Activated CD8-positive, alpha-beta T cell treated with anti-CD3 and anti-CD28 coated beads for 36 hours (primary cell): ENCODE measurements at regions not wholly inside any gene's neighbourhood (a gene's known extent, or its start where the extent isn't known, plus 50 kb on each side); places are given as distances from the start of the nearest gene placed in this dataset.
A peak's percentile ranks its signal among the peaks of the same experiment; 100 is the strongest.
"Not testable (repeated sequence)": the region's sequence is repeated elsewhere in the genome, so short reads cannot be mapped to it uniquely, and the experiment has no call there.

Source experiments
- ATAC-seq: fragments of 200-7000 bp; cut with Tn5 transposase; one replicate; pipeline ENCODE4 v1.10.0; 2021; ENCODE audit warnings: mild to moderate bottlenecking, moderate library complexity
- CTCF ChIA-PET: fragments of 350-600 bp; sonication (Branson Sonifier 250); formaldehyde crosslinking; loops from one replicate; lab custom pipeline; 2021; ENCODE audit warnings: antibody characterized with exemption; lab: Charles Lee
- POLR2A ChIA-PET: fragments of 350-600 bp; sonication (Branson Sonifier 250); formaldehyde crosslinking; loops from one replicate; lab custom pipeline; 2021; ENCODE audit warnings: antibody characterized with exemption; lab: Charles Lee
- DNase-seq: peaks from one replicate; pipeline ENCODE4 v3.0.0-alpha.2; 2020
- H3K27ac Mint-ChIP-seq: one replicate; pipeline ENCODE4 v1.8.0; 2021; ENCODE audit warnings: mild to moderate bottlenecking, mixed read lengths
- H3K27me3 Mint-ChIP-seq: one replicate; pipeline ENCODE4 v1.8.0; 2021; ENCODE audit warnings: mixed read lengths
- H3K36me3 Mint-ChIP-seq: one replicate; pipeline ENCODE4 v1.8.0; 2021; ENCODE audit warnings: low read depth, mixed read lengths
- H3K4me1 Mint-ChIP-seq: one replicate; pipeline ENCODE4 v1.8.0; 2021; ENCODE audit warnings: low read depth, mixed read lengths
- H3K4me3 Mint-ChIP-seq: one replicate; pipeline ENCODE4 v1.8.0; 2021; ENCODE audit warnings: mild to moderate bottlenecking, moderate library complexity, mixed read lengths
- H3K9me3 Mint-ChIP-seq: one replicate; pipeline ENCODE4 v1.8.0; 2021; ENCODE audit warnings: mixed read lengths
- CTCF ChIP-seq: fragments of 200-600 bp; IDR thresholded peaks from one replicate; pipeline ENCODE4 v1.8.0; 2022; ENCODE audit warnings: antibody characterized with exemption, mild to moderate bottlenecking
- intact Hi-C: fragments of 100-400 bp; cut with micrococcal nuclease; formaldehyde crosslinking; loops from one replicate; pipeline ENCODE4 v1.10.0; 2022

- TF ChIP-seq CTCF, result no peak
- H3K4me3 Mint-ChIP-seq, result no peak overlapping the region
- intact Hi-C loops, result no loop called here
- no peaks in the 10 kb centered on the region for H3K9me3 Mint-ChIP-seq
- ChIA-PET CTCF (no interaction called here), POLR2A (no interaction called here)
- DNase-seq (no peak), ATAC-seq (no peak)
- no peak overlapping the region for H3K27ac Mint-ChIP-seq
- H3K4me1 Mint-ChIP-seq, result no peaks in the 10 kb centered on the region
- peaks cover 12% of the 10 kb centered on the region for H3K27me3 Mint-ChIP-seq
- no peaks in the 10 kb centered on the region for H3K36me3 Mint-ChIP-seq
Observed at GRCh38 chr1:30521261-30521865, 202.0 kb downstream of the MATN1 start.

GRCh38 chr1:30520476-30520875, 202.9 kb downstream of the MATN1 start:
- TF ChIP-seq CTCF, result no peak
- intact Hi-C loops, result no loop called here
- Mint-ChIP-seq H3K4me3 (no peak overlapping the region), H3K36me3 (no peaks in the 10 kb centered on the region), H3K27ac (no peak overlapping the region), H3K4me1 (no peaks in the 10 kb centered on the region), H3K9me3 (no peaks in the 10 kb centered on the region), H3K27me3 (peaks cover 11% of the 10 kb centered on the region)
- ChIA-PET POLR2A (no interaction called here), CTCF (no interaction called here)
- ATAC-seq (no peak), DNase-seq (no peak)

- no peak for DNase-seq
- H3K4me3 Mint-ChIP-seq, result no peak overlapping the region
- POLR2A ChIA-PET, result no interaction called here
Observed at GRCh38 chr1:30519201-30519763, 204.1 kb downstream of the MATN1 start.

GRCh38 chr1:30518696-30519095, 204.7 kb downstream of the MATN1 start:
- intact Hi-C loops, result no loop called here
- no peak overlapping the region for H3K4me3 Mint-ChIP-seq
- ChIA-PET CTCF (no interaction called here), POLR2A (no interaction called here)
- no peaks in the 10 kb centered on the region for H3K9me3 Mint-ChIP-seq
- ATAC-seq, result no peak
- DNase-seq, result no peak
- TF ChIP-seq CTCF, result no peak
- peaks cover 11% of the 10 kb centered on the region for H3K27me3 Mint-ChIP-seq
- H3K36me3 Mint-ChIP-seq, result no peaks in the 10 kb centered on the region
- H3K4me1 Mint-ChIP-seq, result no peaks in the 10 kb centered on the region
- no peak overlapping the region for H3K27ac Mint-ChIP-seq

More at GRCh38 chr1:30519201-30519763, 204.1 kb downstream of the MATN1 start:
- ATAC-seq, result no peak
- Mint-ChIP-seq H3K4me1 (no peaks in the 10 kb centered on the region), H3K9me3 (no peaks in the 10 kb centered on the region), H3K27ac (no peak overlapping the region), H3K27me3 (peaks cover 11% of the 10 kb centered on the region), H3K36me3 (no peaks in the 10 kb centered on the region)
- CTCF ChIA-PET, result no interaction called here
- TF ChIP-seq CTCF, result peak; percentile 41
- intact Hi-C loops, result no loop called here

GRCh38 chr1:30518186-30518585, 205.2 kb downstream of the MATN1 start:
- Mint-ChIP-seq H3K4me3 (no peak overlapping the region), H3K4me1 (no peaks in the 10 kb centered on the region), H3K27ac (no peak overlapping the region), H3K9me3 (no peaks in the 10 kb centered on the region), H3K27me3 (peaks cover 11% of the 10 kb centered on the region), H3K36me3 (no peaks in the 10 kb centered on the region)
- DNase-seq (no peak), ATAC-seq (no peak)
- POLR2A ChIA-PET, result no interaction called here
- CTCF ChIA-PET, result no interaction called here
- no peak for TF ChIP-seq CTCF
- intact Hi-C loops, result no loop called here

GRCh38 chr1:30517666-30518065, 205.7 kb downstream of the MATN1 start:
- intact Hi-C loops, H3K27me3 Mint-ChIP-seq, H3K9me3 Mint-ChIP-seq, DNase-seq, H3K36me3 Mint-ChIP-seq, POLR2A ChIA-PET, H3K4me3 Mint-ChIP-seq, H3K4me1 Mint-ChIP-seq, ATAC-seq, CTCF ChIA-PET, H3K27ac Mint-ChIP-seq: not testable (repeated sequence)

- H3K27ac Mint-ChIP-seq, POLR2A ChIA-PET, ATAC-seq, H3K36me3 Mint-ChIP-seq, H3K4me1 Mint-ChIP-seq, H3K9me3 Mint-ChIP-seq, H3K27me3 Mint-ChIP-seq, intact Hi-C loops, CTCF ChIA-PET, H3K4me3 Mint-ChIP-seq, DNase-seq: not testable (repeated sequence)
Observed at GRCh38 chr1:30517241-30517640, 206.1 kb downstream of the MATN1 start.
